ENCODE measurements at regions not wholly inside any gene's neighbourhood (a gene's known extent, or its start where the extent isn't known, plus 50 kb on each side); places are given as distances from the start of the nearest gene placed in this dataset.
"Not testable (repeated sequence)": the region's sequence is repeated elsewhere in the genome, so short reads cannot be mapped to it uniquely, and the experiment has no call there.

GRCh38 chr4:94139931-94140612, 67.6 kb upstream of the SMARCAD1 start:
- no peaks in the 10 kb centered on the region for H3K4me1 ChIP-seq
- DNase-seq (ENCODE audit: low spot score) = no peak
- H3K4me3 ChIP-seq = no peak overlapping the region
- H3K27ac ChIP-seq = no peak overlapping the region
- H3K27me3 ChIP-seq = no peaks in the 10 kb centered on the region
- H3K36me3 ChIP-seq = no peaks in the 10 kb centered on the region
- H3K9me3 ChIP-seq = no peaks in the 10 kb centered on the region
- TF ChIP-seq CTCF (IDR thresholded peaks at IDR 0.05) = no peak

- no peaks in the 10 kb centered on the region for H3K36me3 ChIP-seq
- H3K27me3 ChIP-seq = no peaks in the 10 kb centered on the region
- no peaks in the 10 kb centered on the region for H3K4me1 ChIP-seq
- DNase-seq (ENCODE audit: low spot score) = no peak
- no peaks in the 10 kb centered on the region for H3K9me3 ChIP-seq
- no peak for TF ChIP-seq CTCF (IDR thresholded peaks at IDR 0.05)
- H3K27ac ChIP-seq = no peak overlapping the region
- no peak overlapping the region for H3K4me3 ChIP-seq
Measured at GRCh38 chr4:94141001-94141400, 66.7 kb upstream of the SMARCAD1 start.

- not testable (repeated sequence) for H3K36me3 ChIP-seq; H3K9me3 ChIP-seq; H3K27me3 ChIP-seq; H3K4me1 ChIP-seq; DNase-seq (ENCODE audit: low spot score); H3K27ac ChIP-seq; H3K4me3 ChIP-seq
Measured at GRCh38 chr4:94148052-94148451, 59.6 kb upstream of the SMARCAD1 start.

- H3K9me3 ChIP-seq = no peaks in the 10 kb centered on the region
- H3K36me3 ChIP-seq = no peaks in the 10 kb centered on the region
- no peaks in the 10 kb centered on the region for H3K4me1 ChIP-seq
- H3K27me3 ChIP-seq = no peaks in the 10 kb centered on the region
- DNase-seq (ENCODE audit: low spot score) = no peak
- H3K27ac ChIP-seq = no peak overlapping the region
- no peak for TF ChIP-seq CTCF (IDR thresholded peaks at IDR 0.05)
- H3K4me3 ChIP-seq = no peak overlapping the region
Measured at GRCh38 chr4:94152466-94152865, 55.2 kb upstream of the SMARCAD1 start.

- not testable (repeated sequence) for H3K4me3 ChIP-seq; H3K4me1 ChIP-seq; H3K27ac ChIP-seq; DNase-seq (ENCODE audit: low spot score); H3K27me3 ChIP-seq; H3K36me3 ChIP-seq; H3K9me3 ChIP-seq
Measured at GRCh38 chr4:94155404-94155803, 52.3 kb upstream of the SMARCAD1 start.

- no peak for TF ChIP-seq CTCF (IDR thresholded peaks at IDR 0.05)
- H3K9me3 ChIP-seq = no peaks in the 10 kb centered on the region
- no peaks in the 10 kb centered on the region for H3K27me3 ChIP-seq
- no peak overlapping the region for H3K27ac ChIP-seq
- DNase-seq (ENCODE audit: low spot score) = no peak
- H3K36me3 ChIP-seq = no peaks in the 10 kb centered on the region
- H3K4me3 ChIP-seq = no peak overlapping the region
- no peaks in the 10 kb centered on the region for H3K4me1 ChIP-seq
Measured at GRCh38 chr4:94156826-94157225, 50.8 kb upstream of the SMARCAD1 start.

Data from right atrium auricular region (tissue), 2 donors.